Parathyroid adenoma (tissue), 2 donors: ENCODE measurements at regions not wholly inside any gene's neighbourhood (a gene's known extent, or its start where the extent isn't known, plus 50 kb on each side); places are given as distances from the start of the nearest gene placed in this dataset.

Experiments
- H2AFZ ChIP-seq: fragments of 300-600 bp; sonication (generic); one replicate; pipeline ENCODE4 v1.7.0; 2017; ENCODE audit warnings: antibody characterized with exemption, mild to moderate bottlenecking
- H3K27ac ChIP-seq: fragments of 300-600 bp; sonication (generic); one replicate; pipeline ENCODE4 v1.7.0; 2017
- H3K27me3 ChIP-seq: fragments of 300-600 bp; sonication (generic); one replicate; pipeline ENCODE4 v1.7.0; 2017; ENCODE audit warnings: low read length; ENCODE audit not compliant: control insufficient read depth, insufficient read depth
- H3K36me3 ChIP-seq: fragments of 300-600 bp; sonication (generic); one replicate; pipeline ENCODE4 v1.7.0; 2017; ENCODE audit warnings: low read length; ENCODE audit not compliant: control insufficient read depth, insufficient read depth
- H3K4me1 ChIP-seq: fragments of 300-600 bp; sonication (generic); one replicate; pipeline ENCODE4 v1.7.0; 2017; ENCODE audit warnings: control low read depth
- H3K4me2 ChIP-seq: fragments of 300-600 bp; sonication (generic); one replicate; pipeline ENCODE4 v1.7.0; 2017; ENCODE audit warnings: low read length
- H3K4me3 ChIP-seq: fragments of 300-600 bp; sonication (generic); one replicate; pipeline ENCODE4 v1.7.0; 2017; ENCODE audit warnings: low read depth, low read length
- H3K79me2 ChIP-seq: fragments of 300-600 bp; sonication (generic); one replicate; pipeline ENCODE4 v1.7.0; 2017; ENCODE audit warnings: control low read depth
- H3K9ac ChIP-seq: fragments of 300-600 bp; sonication (generic); one replicate; pipeline ENCODE4 v1.7.0; 2017; ENCODE audit warnings: mild to moderate bottlenecking
- H3K9me3 ChIP-seq: fragments of 300-600 bp; sonication (generic); one replicate; pipeline ENCODE4 v1.7.0; 2017; ENCODE audit warnings: low read length; ENCODE audit not compliant: control insufficient read depth
- TF ChIP-seq, protein P1 (sequence below): fragments of 300-600 bp; sonication (generic); IDR thresholded peaks from one replicate; pipeline ENCODE4 v1.7.0; 2017; ENCODE audit warnings: antibody characterized with exemption, mild to moderate bottlenecking
- donor health status: primary hyperparathyroidism.

DNA sequence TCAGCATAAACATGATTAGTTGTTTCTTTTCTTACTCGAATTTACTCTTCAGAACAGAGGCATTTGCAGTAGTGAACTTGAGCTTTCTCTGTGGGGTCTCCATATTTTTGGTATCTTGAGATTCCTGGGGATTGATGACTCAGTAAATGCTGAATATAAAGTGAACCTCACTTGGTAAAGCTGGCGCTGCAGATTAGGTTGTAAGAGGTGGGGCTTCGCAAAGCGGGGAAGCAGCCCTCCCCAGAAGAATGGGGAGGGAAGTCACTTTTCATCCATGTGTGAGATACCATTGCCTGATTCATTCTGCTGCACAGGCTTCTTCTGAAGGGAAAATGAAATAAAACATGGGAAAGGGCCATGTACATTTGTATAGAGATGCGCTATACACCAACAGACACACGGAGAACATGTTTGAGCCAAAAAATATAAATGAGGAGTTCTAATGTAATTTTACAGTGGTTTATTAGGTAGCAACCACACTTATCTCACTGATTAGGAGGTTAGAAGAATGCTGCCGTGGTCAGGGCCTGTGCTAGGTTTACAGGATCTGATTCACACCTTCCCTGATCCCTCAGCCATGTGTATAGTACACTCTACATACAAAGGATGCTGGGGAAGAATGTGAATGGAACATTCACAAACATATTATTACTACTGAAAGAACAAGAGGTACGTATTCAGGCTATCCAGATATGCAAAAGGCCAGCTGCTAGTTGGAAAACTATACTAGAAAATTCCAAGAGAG, 63.5 kb downstream of the DNTTIP2 start:
- Histone ChIP-seq H3K4me1 (no peaks in the 10 kb centered on the region), H3K27ac (no peak overlapping the region), H3K4me2 (no peak overlapping the region), H3K79me2 (no peaks in the 10 kb centered on the region), H3K27me3 (no peaks in the 10 kb centered on the region), H3K36me3 (no peaks in the 10 kb centered on the region), H3K4me3 (no peak overlapping the region), H3K9ac (no peak overlapping the region), H2AFZ (no peak overlapping the region), H3K9me3 (no peaks in the 10 kb centered on the region)
- TF ChIP-seq, protein P1, sequence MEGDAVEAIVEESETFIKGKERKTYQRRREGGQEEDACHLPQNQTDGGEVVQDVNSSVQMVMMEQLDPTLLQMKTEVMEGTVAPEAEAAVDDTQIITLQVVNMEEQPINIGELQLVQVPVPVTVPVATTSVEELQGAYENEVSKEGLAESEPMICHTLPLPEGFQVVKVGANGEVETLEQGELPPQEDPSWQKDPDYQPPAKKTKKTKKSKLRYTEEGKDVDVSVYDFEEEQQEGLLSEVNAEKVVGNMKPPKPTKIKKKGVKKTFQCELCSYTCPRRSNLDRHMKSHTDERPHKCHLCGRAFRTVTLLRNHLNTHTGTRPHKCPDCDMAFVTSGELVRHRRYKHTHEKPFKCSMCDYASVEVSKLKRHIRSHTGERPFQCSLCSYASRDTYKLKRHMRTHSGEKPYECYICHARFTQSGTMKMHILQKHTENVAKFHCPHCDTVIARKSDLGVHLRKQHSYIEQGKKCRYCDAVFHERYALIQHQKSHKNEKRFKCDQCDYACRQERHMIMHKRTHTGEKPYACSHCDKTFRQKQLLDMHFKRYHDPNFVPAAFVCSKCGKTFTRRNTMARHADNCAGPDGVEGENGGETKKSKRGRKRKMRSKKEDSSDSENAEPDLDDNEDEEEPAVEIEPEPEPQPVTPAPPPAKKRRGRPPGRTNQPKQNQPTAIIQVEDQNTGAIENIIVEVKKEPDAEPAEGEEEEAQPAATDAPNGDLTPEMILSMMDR, result no peak

DNA sequence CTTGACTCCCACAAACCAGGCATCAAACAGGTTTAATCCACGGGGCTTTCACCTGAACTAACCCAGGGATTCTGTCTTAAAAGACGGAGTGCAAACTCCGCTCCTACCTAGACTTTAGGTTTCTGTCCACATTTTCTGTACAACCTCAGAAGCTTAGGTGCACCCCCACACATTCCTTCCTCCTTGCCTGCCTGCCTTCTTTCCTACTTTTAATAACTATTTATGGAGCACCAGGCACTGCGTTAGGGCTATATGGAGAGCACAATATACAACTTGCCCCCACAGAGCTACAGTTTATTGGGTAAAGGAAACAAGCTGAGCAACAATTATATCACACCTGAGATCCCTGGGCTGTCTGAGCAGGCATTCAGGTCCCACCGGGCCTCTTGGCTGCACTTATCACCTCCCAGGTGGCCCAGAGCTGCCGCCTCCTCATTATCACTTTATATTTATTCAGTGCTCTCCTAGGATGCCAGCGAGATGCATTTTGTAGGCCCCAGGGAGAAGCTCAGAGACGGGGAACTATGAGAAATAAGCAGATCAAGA, 64.1 kb downstream of the DNTTIP2 start:
- Histone ChIP-seq H3K4me2 (no peak overlapping the region), H3K4me1 (no peaks in the 10 kb centered on the region), H3K79me2 (no peaks in the 10 kb centered on the region), H3K9me3 (no peaks in the 10 kb centered on the region), H3K4me3 (no peak overlapping the region), H3K9ac (no peak overlapping the region), H3K36me3 (no peaks in the 10 kb centered on the region), H3K27me3 (no peaks in the 10 kb centered on the region), H3K27ac (no peak overlapping the region), H2AFZ (no peak overlapping the region)
- TF ChIP-seq, protein P1, result no peak

DNA sequence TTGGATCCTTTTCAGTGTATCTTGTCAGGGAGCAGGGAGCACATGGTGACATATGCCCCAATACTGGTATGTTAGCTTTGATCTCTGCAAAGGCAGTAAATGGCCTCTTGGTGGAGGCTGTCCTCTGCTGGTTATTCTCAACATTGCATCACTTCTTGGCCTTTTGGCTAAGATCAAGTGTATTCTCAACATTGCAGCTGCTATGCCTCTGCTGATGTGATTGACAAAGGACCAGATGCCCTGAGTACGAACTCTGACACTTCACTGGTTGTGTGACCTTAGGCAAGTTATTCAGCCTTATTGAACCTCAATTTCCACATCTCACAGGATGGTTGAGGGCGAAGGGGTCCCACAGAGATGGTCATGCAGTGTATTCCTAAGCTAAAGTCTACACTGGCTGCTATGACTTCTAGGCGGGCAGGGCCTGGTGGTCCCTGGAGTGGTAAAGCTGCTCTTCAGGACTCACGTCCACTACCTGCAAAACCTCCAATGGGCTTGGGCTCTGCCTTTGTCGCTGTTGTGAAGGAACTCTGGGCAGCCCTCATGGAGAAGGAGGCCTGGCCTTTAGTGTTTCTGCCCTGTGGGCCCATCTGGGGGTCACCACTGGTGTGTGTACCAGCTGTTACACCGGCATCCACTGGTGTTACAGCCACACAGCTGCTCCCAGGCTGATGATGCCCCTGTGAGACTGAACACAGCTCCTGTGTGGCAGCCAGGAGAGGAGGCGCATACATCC, 64.8 kb downstream of the DNTTIP2 start:
- Histone ChIP-seq H3K27me3 (no peaks in the 10 kb centered on the region), H3K27ac (no peak overlapping the region), H3K36me3 (no peaks in the 10 kb centered on the region), H3K9ac (no peak overlapping the region), H3K4me3 (no peak overlapping the region), H3K4me1 (no peaks in the 10 kb centered on the region), H2AFZ (no peak overlapping the region), H3K79me2 (no peaks in the 10 kb centered on the region), H3K4me2 (no peak overlapping the region), H3K9me3 (no peaks in the 10 kb centered on the region)
- TF ChIP-seq, protein P1, result peak; percentile 85

DNA sequence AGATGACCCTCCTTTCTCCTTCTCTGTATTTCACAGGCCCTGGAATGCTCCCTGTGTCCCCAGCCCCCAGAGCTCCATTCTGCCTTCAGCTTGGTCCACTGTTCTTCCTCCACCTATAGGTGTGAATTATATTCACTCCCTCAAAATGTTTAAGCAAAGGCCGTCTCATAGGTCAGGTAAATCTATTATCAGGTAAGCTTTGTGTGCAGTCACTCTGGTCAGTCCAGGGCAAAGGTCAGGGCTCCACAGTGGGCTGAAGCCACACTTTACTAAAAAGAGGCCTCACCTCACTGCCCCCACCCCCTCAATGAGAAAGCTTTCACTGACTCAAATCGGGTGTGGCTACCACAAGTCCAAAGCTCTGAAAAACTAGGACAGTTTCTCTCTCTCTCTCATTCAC, 65.9 kb downstream of the DNTTIP2 start:
- TF ChIP-seq, protein P1, result no peak
- H3K27me3 ChIP-seq, result no peaks in the 10 kb centered on the region
- no peaks in the 10 kb centered on the region for H3K79me2 ChIP-seq
- no peak overlapping the region for H3K4me2 ChIP-seq
- H2AFZ ChIP-seq, result no peak overlapping the region
- H3K4me3 ChIP-seq, result no peak overlapping the region
- no peaks in the 10 kb centered on the region for H3K36me3 ChIP-seq
- H3K4me1 ChIP-seq, result no peaks in the 10 kb centered on the region
- no peak overlapping the region for H3K27ac ChIP-seq
- no peak overlapping the region for H3K9ac ChIP-seq
- no peaks in the 10 kb centered on the region for H3K9me3 ChIP-seq
